MCF 10A (cell line): ENCODE measurements at regions not wholly inside any gene's neighbourhood (a gene's known extent, or its start where the extent isn't known, plus 50 kb on each side); places are given as distances from the start of the nearest gene placed in this dataset.
"Not testable (repeated sequence)": the region's sequence is repeated elsewhere in the genome, so short reads cannot be mapped to it uniquely, and the experiment has no call there.

Source experiments
- BruUV-seq: library from RNA; stranded (reverse); fragments of 400-500 nt; replicated peaks from 2 replicates; lab custom pipeline; 2021; lab: Mats Ljungman, UMichigan
- CTCF ChIA-PET: fragments of 300-600 bp; sonication (Branson Sonifier 250); formaldehyde crosslinking; extraction: SDS; loops from one replicate; lab custom pipeline; 2021; ENCODE audit warnings: antibody characterized with exemption, inconsistent platforms; lab: Yijun Ruan, JAX
- POLR2A ChIA-PET: fragments of 300-600, 350-650 bp; sonication (Branson Sonifier 250); formaldehyde crosslinking; extraction: SDS; loops from one replicate; lab custom pipeline; 2020; ENCODE audit warnings: antibody characterized with exemption, inconsistent platforms; lab: Yijun Ruan, JAX
- DNase-seq: peaks from one replicate; pipeline ENCODE4 v3.0.0-alpha.2; 2018; ENCODE audit not compliant: unreplicated experiment
- H3K27ac Mint-ChIP-seq: one replicate; pipeline ENCODE4 v1.8.0; 2022; ENCODE audit warnings: mild to moderate bottlenecking, low read depth, mixed read lengths; ENCODE audit not compliant: unreplicated experiment
- H3K27me3 Mint-ChIP-seq: one replicate; pipeline ENCODE4 v1.8.0; 2022; ENCODE audit warnings: mixed read lengths; ENCODE audit not compliant: insufficient read depth, unreplicated experiment
- H3K36me3 Mint-ChIP-seq: one replicate; pipeline ENCODE4 v1.8.0; 2022; ENCODE audit warnings: mild to moderate bottlenecking, moderate library complexity, mixed read lengths; ENCODE audit not compliant: insufficient read depth, unreplicated experiment
- H3K4me1 Mint-ChIP-seq: one replicate; pipeline ENCODE4 v1.8.0; 2022; ENCODE audit warnings: mixed read lengths; ENCODE audit not compliant: insufficient read depth, unreplicated experiment
- H3K4me3 Mint-ChIP-seq: one replicate; pipeline ENCODE4 v1.8.0; 2022; ENCODE audit warnings: mild to moderate bottlenecking, moderate library complexity, mixed read lengths; ENCODE audit not compliant: unreplicated experiment
- H3K9me3 Mint-ChIP-seq: one replicate; pipeline ENCODE4 v1.8.0; 2022; ENCODE audit warnings: mixed read lengths; ENCODE audit not compliant: unreplicated experiment
- CTCF ChIP-seq: fragments of 200-600 bp; IDR thresholded peaks from one replicate; pipeline ENCODE4 v1.8.0; 2022; ENCODE audit warnings: antibody characterized with exemption, mild to moderate bottlenecking; ENCODE audit not compliant: unreplicated experiment
- intact Hi-C: fragments of 100-400 bp; cut with micrococcal nuclease; formaldehyde crosslinking; loops from 2 replicates; pipeline ENCODE4 v1.14.1; 2022

- H3K27me3 Mint-ChIP-seq, result no peaks in the 10 kb centered on the region
- no peaks in the 10 kb centered on the region for H3K36me3 Mint-ChIP-seq
- DNase-seq, result no peak
- TF ChIP-seq CTCF, result no peak
- CTCF ChIA-PET, result interaction anchor here (1.5 kb wide), 1 partner anchor 125 kb away, joined by 3 read pairs; no protein-coding TSS in a partner anchor
- POLR2A ChIA-PET, result interaction anchor here (1.0 kb wide), 1 partner anchor 10 kb away, joined by 3 read pairs; no protein-coding TSS in a partner anchor
- intact Hi-C loops, result no loop called here
- H3K27ac Mint-ChIP-seq, result no peak overlapping the region
- peaks cover 11% of the 10 kb centered on the region for H3K4me1 Mint-ChIP-seq
- no peak overlapping the region for H3K4me3 Mint-ChIP-seq
- H3K9me3 Mint-ChIP-seq, result peaks cover 2% of the 10 kb centered on the region
- BruUV-seq, result no TSS peak
Observed at GRCh38 chr3:31096661-31097395, 202.4 kb upstream of the GADL1 start.

- no TSS peak for BruUV-seq
- no peak for DNase-seq
Observed at GRCh38 chr3:31100519-31100918, 206.1 kb upstream of the GADL1 start.

GRCh38 chr3:31101285-31101684, 206.8 kb upstream of the GADL1 start:
- BruUV-seq, H3K27me3 Mint-ChIP-seq, CTCF ChIA-PET, H3K36me3 Mint-ChIP-seq, intact Hi-C loops, H3K27ac Mint-ChIP-seq, H3K9me3 Mint-ChIP-seq, H3K4me3 Mint-ChIP-seq: not testable (repeated sequence)
- DNase-seq, result peak; percentile 3
- H3K4me1 Mint-ChIP-seq, result peaks cover 44% of the 10 kb centered on the region
- POLR2A ChIA-PET, result interaction anchor here (0.6 kb wide), 1 partner anchor 188 kb away, joined by 4 read pairs; no protein-coding TSS in a partner anchor

More at GRCh38 chr3:31100519-31100918, 206.1 kb upstream of the GADL1 start:
- peaks cover 7% of the 10 kb centered on the region for H3K9me3 Mint-ChIP-seq
- ChIA-PET CTCF (no interaction called here), POLR2A (interaction anchor here (0.6 to 1.2 kb wide), 2 partner anchors 59 to 187 kb away, joined by 3 to 4 read pairs; no protein-coding TSS in a partner anchor)
- intact Hi-C loops, result no loop called here
- no peaks in the 10 kb centered on the region for H3K36me3 Mint-ChIP-seq
- no peaks in the 10 kb centered on the region for H3K27me3 Mint-ChIP-seq
- no peak overlapping the region for H3K27ac Mint-ChIP-seq
- TF ChIP-seq CTCF, result no peak
- H3K4me3 Mint-ChIP-seq, result no peak overlapping the region
- H3K4me1 Mint-ChIP-seq, result peaks cover 36% of the 10 kb centered on the region

GRCh38 chr3:31102196-31102879, 207.9 kb upstream of the GADL1 start:
- H3K9me3 Mint-ChIP-seq, result peaks cover 7% of the 10 kb centered on the region
- no peak overlapping the region for H3K4me3 Mint-ChIP-seq
- H3K27me3 Mint-ChIP-seq, result no peaks in the 10 kb centered on the region
- no peak overlapping the region for H3K27ac Mint-ChIP-seq
- BruUV-seq, result no TSS peak
- no peaks in the 10 kb centered on the region for H3K36me3 Mint-ChIP-seq
- intact Hi-C loops, result no loop called here
- POLR2A ChIA-PET, result interaction anchor here (0.9 kb wide), 1 partner anchor 62 kb away, joined by 3 read pairs; no protein-coding TSS in a partner anchor
- DNase-seq, result no peak
- CTCF ChIA-PET, result interaction anchor here (0.6 to 1.1 kb wide), 3 partner anchors 9 to 335 kb away, joined by 3 to 5 read pairs (median 3); no protein-coding TSS in a partner anchor
- peaks cover 52% of the 10 kb centered on the region for H3K4me1 Mint-ChIP-seq
- no peak for TF ChIP-seq CTCF
